HCT116 (cell line): ENCODE measurements at regions not wholly inside any gene's neighbourhood (a gene's known extent, or its start where the extent isn't known, plus 50 kb on each side); places are given as distances from the start of the nearest gene placed in this dataset.

Source experiments
- ATAC-seq: fragments of 200-7000 bp; cut with Tn5 transposase; 2 replicates; pipeline ENCODE4 v1.9.1; 2020; ENCODE audit warnings: mild to moderate bottlenecking, moderate library complexity
- BruUV-seq: library from RNA; stranded (reverse); fragments of 400-500 nt; replicated peaks from 2 replicates; lab custom pipeline; 2021; lab: Mats Ljungman, UMichigan
- CTCF ChIA-PET: fragments of 300-600 bp; sonication (Branson Sonifier 250); formaldehyde crosslinking; loops from one replicate; lab custom pipeline; 2021; ENCODE audit warnings: antibody characterized with exemption; lab: Charles Lee
- POLR2A ChIA-PET: fragments of 300-600, 350-600 bp; sonication (Branson Sonifier 250); formaldehyde crosslinking; loops from one replicate; lab custom pipeline; 2021; ENCODE audit warnings: antibody characterized with exemption; lab: Charles Lee
- RAD21 ChIA-PET, 2 experiments: fragments of 300-600 bp; sonication (Branson Sonifier 250); formaldehyde crosslinking; loops; one replicate each; lab custom pipeline; 2023; ENCODE audit warnings: low total read pairs in 2 of 2; ENCODE audit not compliant: uncharacterized antibody in 2 of 2, unreplicated experiment in 2 of 2, low non-redundant PET in 1 of 2; lab: Charles Lee
- DNase-seq: peaks from one replicate; pipeline ENCODE4 v3.0.0-alpha.2; 2010; ENCODE audit warnings: low read depth, low spot score
- H2AFZ ChIP-seq: fragments of 200-600 bp; shearing (Covaris generic), sonication (generic); 2 replicates; pipeline ENCODE4 v1.6.1; 2017; ENCODE audit warnings: low read depth, mixed run types, mixed read lengths, antibody characterized with exemption, low read length; ENCODE audit not compliant: poor library complexity, severe bottlenecking
- H3K27ac ChIP-seq: 2 replicates; pipeline ENCODE4 v1.5.1; 2012; ENCODE audit warnings: low read depth, low read length
- H3K27me3 ChIP-seq: fragments of 200-600 bp; sonication (generic); 2 replicates; pipeline ENCODE4 v1.6.1; 2016; ENCODE audit warnings: mixed run types, low read length, mixed read lengths; ENCODE audit not compliant: insufficient read depth
- H3K36me3 ChIP-seq, 2 experiments: fragments of 200-500 bp in 1 of 2; fragments of 200-600 bp in 1 of 2; sonication (Bioruptor generic) in 1 of 2; sonication (generic) in 1 of 2; 2 replicates each; pipeline versions ENCODE4 v1.5.1 to v1.6.1; 2014 to 2016; ENCODE audit warnings: low read length in 2 of 2, inconsistent platforms in 1 of 2, mixed read lengths in 1 of 2, mixed run types in 1 of 2; ENCODE audit not compliant: insufficient read depth in 2 of 2, control insufficient read depth in 1 of 2
- H3K4me1 ChIP-seq, 2 experiments: fragments of 200-600 bp in 1 of 2; sonication (generic) in 1 of 2; 2 replicates each; pipeline versions ENCODE4 v1.5.1 to v1.6.1; 2012 to 2017; ENCODE audit warnings: low read length in 2 of 2, inconsistent platforms in 1 of 2, mild to moderate bottlenecking in 1 of 2, mixed read lengths in 1 of 2, mixed run types in 1 of 2, moderate library complexity in 1 of 2; ENCODE audit not compliant: insufficient read depth in 2 of 2, control insufficient read depth in 1 of 2
- H3K4me2 ChIP-seq: fragments of 200-600 bp; sonication (generic); 2 replicates; pipeline ENCODE4 v1.6.1; 2017; ENCODE audit warnings: mixed run types, low read length, mixed read lengths
- H3K4me3 ChIP-seq, 2 experiments: fragments of 200-600 bp in 1 of 2; sonication (generic) in 1 of 2; replicated peaks in 1 of 2; 2 replicates each; pipeline ENCODE4 v1.5.1; 2011 to 2016; ENCODE audit warnings: low read length in 2 of 2, control low read depth in 1 of 2, low read depth in 1 of 2, mild to moderate bottlenecking in 1 of 2, mixed read lengths in 1 of 2, mixed run types in 1 of 2
- H3K79me2 ChIP-seq: fragments of 200-600 bp; sonication (generic); 2 replicates; pipeline ENCODE4 v1.6.1; 2017; ENCODE audit warnings: mild to moderate bottlenecking, mixed run types, low read length, moderate library complexity, mixed read lengths; ENCODE audit not compliant: insufficient read depth
- H3K9ac ChIP-seq: fragments of 200-600 bp; sonication (generic); 2 replicates; pipeline ENCODE4 v1.6.1; 2016; ENCODE audit warnings: low read length, mixed read lengths
- H3K9me2 ChIP-seq: fragments of 200-600 bp; sonication (generic), shearing (Covaris generic); 2 replicates; pipeline ENCODE4 v1.6.1; 2017; ENCODE audit warnings: mixed run types, mild to moderate bottlenecking, moderate library complexity; ENCODE audit not compliant: insufficient read depth
- H3K9me3 ChIP-seq, 2 experiments: fragments of 200-500 bp in 1 of 2; fragments of 200-600 bp in 1 of 2; sonication (Bioruptor generic) in 1 of 2; sonication (generic) in 1 of 2; 2 replicates each; pipeline ENCODE4 v1.6.1; 2014 to 2017; ENCODE audit warnings: low read length in 2 of 2, mixed read lengths in 2 of 2, inconsistent platforms in 1 of 2, low read depth in 1 of 2, mild to moderate bottlenecking in 1 of 2, mixed run types in 1 of 2, moderate library complexity in 1 of 2; ENCODE audit not compliant: control insufficient read depth in 1 of 2, insufficient read depth in 1 of 2
- H4K20me1 ChIP-seq: fragments of 200-600 bp; sonication (generic), shearing (Covaris generic); 2 replicates; pipeline ENCODE4 v1.6.1; 2017; ENCODE audit warnings: mixed run types, mild to moderate bottlenecking, moderate library complexity; ENCODE audit not compliant: insufficient read depth
- CBX3 ChIP-seq: IDR thresholded peaks from 2 replicates; pipeline ENCODE4 v1.6.1; 2012; ENCODE audit warnings: low read depth
- CEBPB ChIP-seq: IDR thresholded peaks from 2 replicates; pipeline ENCODE4 v1.6.1; 2012; ENCODE audit warnings: low read depth
- EGR1 ChIP-seq: IDR thresholded peaks from 2 replicates; pipeline ENCODE4 v1.6.1; 2012; ENCODE audit warnings: low read depth
- ELF1 ChIP-seq: IDR thresholded peaks from 2 replicates; pipeline ENCODE4 v1.6.1; 2012; ENCODE audit warnings: low read depth, borderline replicate concordance
- EZH2phosphoT487 ChIP-seq: fragments of 200-600 bp; IDR thresholded peaks from 2 replicates; pipeline ENCODE4 v1.6.1; 2018; ENCODE audit warnings: antibody characterized with exemption, borderline replicate concordance
- FOSL1 ChIP-seq: IDR thresholded peaks from 2 replicates; pipeline ENCODE4 v1.6.1; 2012; ENCODE audit warnings: low read depth
- POLR2A ChIP-seq: IDR thresholded peaks from 2 replicates; pipeline ENCODE4 v1.7.0; 2011; ENCODE audit warnings: borderline replicate concordance; ENCODE audit not compliant: insufficient read depth, insufficient read length; ENCODE audit errors: extremely low read depth
- RAD21 ChIP-seq: IDR thresholded peaks from 2 replicates; pipeline ENCODE4 v1.6.1; 2012; ENCODE audit warnings: low read depth, mild to moderate bottlenecking
- SIN3A ChIP-seq: IDR thresholded peaks from 2 replicates; pipeline ENCODE4 v1.6.1; 2012; ENCODE audit warnings: low read depth
- SP1 ChIP-seq: IDR thresholded peaks from 2 replicates; pipeline ENCODE4 v1.6.1; 2012; ENCODE audit warnings: low read depth
- SRF ChIP-seq: IDR thresholded peaks from 2 replicates; pipeline ENCODE4 v1.6.1; 2012; ENCODE audit warnings: low read depth
- TCF7L2 ChIP-seq: IDR thresholded peaks from 2 replicates; pipeline ENCODE4 v1.7.0; 2011; ENCODE audit warnings: borderline replicate concordance, inconsistent platforms; ENCODE audit not compliant: insufficient read depth, insufficient read length; ENCODE audit errors: extremely low read depth
- YY1 ChIP-seq: IDR thresholded peaks from 2 replicates; pipeline ENCODE4 v1.6.1; 2011; ENCODE audit warnings: low read length, low read depth, moderate library complexity, mild to moderate bottlenecking; ENCODE audit not compliant: insufficient replicate concordance; ENCODE audit errors: extremely low read depth
- ZNF274 ChIP-seq: fragments of 200-500 bp; sonication (Bioruptor generic); IDR thresholded peaks from 2 replicates; pipeline ENCODE4 v1.6.1; 2014; ENCODE audit warnings: mild to moderate bottlenecking, low read depth, low read length, inconsistent platforms
- intact Hi-C: fragments of 100-400 bp; cut with micrococcal nuclease; formaldehyde crosslinking; loops from 2 replicates; pipeline ENCODE4 v1.10.0; 2022
- TF ChIP-seq, protein P1 (sequence below): IDR thresholded peaks from 2 replicates; pipeline ENCODE4 v1.6.1; 2012; ENCODE audit warnings: low read depth
- TF ChIP-seq, protein P2 (sequence below), 3 experiments: fragments of 200-600 bp in 1 of 3; sonication (generic) in 1 of 3; IDR thresholded peaks in 2 of 3; conservative IDR thresholded peaks in 1 of 3; 2 replicates each; pipeline ENCODE4 v1.5.1; 2012 to 2017; ENCODE audit warnings: low read depth in 2 of 3, low read length in 2 of 3, antibody characterized with exemption in 1 of 3, borderline replicate concordance in 1 of 3, control low read depth in 1 of 3, mild to moderate bottlenecking in 1 of 3, mixed read lengths in 1 of 3, mixed run types in 1 of 3, moderate library complexity in 1 of 3; ENCODE audit not compliant: insufficient read depth in 1 of 3
- TF ChIP-seq, protein P3 (sequence below): IDR thresholded peaks from 2 replicates; pipeline ENCODE4 v1.6.1; 2011; ENCODE audit warnings: mild to moderate bottlenecking, low read length, moderate library complexity; ENCODE audit not compliant: insufficient replicate concordance; ENCODE audit errors: extremely low read depth

DNA sequence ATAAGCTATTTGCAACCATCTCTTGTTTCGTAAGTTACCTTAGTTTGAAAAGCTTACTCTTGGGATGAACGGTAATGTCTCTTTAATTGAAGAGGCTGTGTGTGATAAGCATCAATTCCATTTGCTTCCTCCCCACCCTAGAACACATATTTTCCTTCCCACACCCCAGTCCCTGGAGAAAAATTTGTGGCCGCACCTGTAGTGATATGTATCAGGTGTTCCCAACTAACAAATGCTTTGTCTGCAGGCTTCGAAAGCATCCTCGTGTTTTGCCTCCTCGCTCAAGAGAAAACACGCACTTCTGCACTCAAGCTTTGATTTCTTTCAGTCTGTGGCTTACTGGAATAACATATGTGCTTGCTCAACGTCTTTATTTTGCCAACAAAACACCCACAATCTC lies 143.8 kb upstream of the OTUD4 start:
- H4K20me1 ChIP-seq = no peaks in the 10 kb centered on the region; the same call in 1 of the 2 replicates
- no peak overlapping the region for H2AFZ ChIP-seq
- DNase-seq = no peak
- ChIA-PET POLR2A (no interaction called here), RAD21 (no interaction called here), CTCF (no interaction called here)
- H3K4me2 ChIP-seq = no peak overlapping the region
- H3K79me2 ChIP-seq = no peaks in the 10 kb centered on the region
- H3K27me3 ChIP-seq = no peaks in the 10 kb centered on the region
- BruUV-seq = no TSS peak
- H3K4me3 ChIP-seq = no peak overlapping the region
- no peak for ATAC-seq
- H3K4me1 ChIP-seq = peaks cover 0 to 11% of the 10 kb centered on the region in 2 experiments; a peak in 1 of 4 replicates
- no peaks in the 10 kb centered on the region for H3K9me3 ChIP-seq
- no peaks in the 10 kb centered on the region for H3K36me3 ChIP-seq
- H3K27ac ChIP-seq = no peak overlapping the region
- intact Hi-C loops = no loop called here
- TF ChIP-seq CEBPB (no peak), ELF1 (no peak), CBX3 (no peak), ZNF274 (no peak), FOSL1 (no peak), POLR2A (no peak), TCF7L2 (no peak), SP1 (no peak), EZH2phosphoT487 (no peak), SIN3A (no peak), SRF (no peak), RAD21 (no peak), YY1 (no peak), EGR1 (no peak)
- TF ChIP-seq, protein P1, sequence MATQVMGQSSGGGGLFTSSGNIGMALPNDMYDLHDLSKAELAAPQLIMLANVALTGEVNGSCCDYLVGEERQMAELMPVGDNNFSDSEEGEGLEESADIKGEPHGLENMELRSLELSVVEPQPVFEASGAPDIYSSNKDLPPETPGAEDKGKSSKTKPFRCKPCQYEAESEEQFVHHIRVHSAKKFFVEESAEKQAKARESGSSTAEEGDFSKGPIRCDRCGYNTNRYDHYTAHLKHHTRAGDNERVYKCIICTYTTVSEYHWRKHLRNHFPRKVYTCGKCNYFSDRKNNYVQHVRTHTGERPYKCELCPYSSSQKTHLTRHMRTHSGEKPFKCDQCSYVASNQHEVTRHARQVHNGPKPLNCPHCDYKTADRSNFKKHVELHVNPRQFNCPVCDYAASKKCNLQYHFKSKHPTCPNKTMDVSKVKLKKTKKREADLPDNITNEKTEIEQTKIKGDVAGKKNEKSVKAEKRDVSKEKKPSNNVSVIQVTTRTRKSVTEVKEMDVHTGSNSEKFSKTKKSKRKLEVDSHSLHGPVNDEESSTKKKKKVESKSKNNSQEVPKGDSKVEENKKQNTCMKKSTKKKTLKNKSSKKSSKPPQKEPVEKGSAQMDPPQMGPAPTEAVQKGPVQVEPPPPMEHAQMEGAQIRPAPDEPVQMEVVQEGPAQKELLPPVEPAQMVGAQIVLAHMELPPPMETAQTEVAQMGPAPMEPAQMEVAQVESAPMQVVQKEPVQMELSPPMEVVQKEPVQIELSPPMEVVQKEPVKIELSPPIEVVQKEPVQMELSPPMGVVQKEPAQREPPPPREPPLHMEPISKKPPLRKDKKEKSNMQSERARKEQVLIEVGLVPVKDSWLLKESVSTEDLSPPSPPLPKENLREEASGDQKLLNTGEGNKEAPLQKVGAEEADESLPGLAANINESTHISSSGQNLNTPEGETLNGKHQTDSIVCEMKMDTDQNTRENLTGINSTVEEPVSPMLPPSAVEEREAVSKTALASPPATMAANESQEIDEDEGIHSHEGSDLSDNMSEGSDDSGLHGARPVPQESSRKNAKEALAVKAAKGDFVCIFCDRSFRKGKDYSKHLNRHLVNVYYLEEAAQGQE = no peak
- TF ChIP-seq, protein P2, sequence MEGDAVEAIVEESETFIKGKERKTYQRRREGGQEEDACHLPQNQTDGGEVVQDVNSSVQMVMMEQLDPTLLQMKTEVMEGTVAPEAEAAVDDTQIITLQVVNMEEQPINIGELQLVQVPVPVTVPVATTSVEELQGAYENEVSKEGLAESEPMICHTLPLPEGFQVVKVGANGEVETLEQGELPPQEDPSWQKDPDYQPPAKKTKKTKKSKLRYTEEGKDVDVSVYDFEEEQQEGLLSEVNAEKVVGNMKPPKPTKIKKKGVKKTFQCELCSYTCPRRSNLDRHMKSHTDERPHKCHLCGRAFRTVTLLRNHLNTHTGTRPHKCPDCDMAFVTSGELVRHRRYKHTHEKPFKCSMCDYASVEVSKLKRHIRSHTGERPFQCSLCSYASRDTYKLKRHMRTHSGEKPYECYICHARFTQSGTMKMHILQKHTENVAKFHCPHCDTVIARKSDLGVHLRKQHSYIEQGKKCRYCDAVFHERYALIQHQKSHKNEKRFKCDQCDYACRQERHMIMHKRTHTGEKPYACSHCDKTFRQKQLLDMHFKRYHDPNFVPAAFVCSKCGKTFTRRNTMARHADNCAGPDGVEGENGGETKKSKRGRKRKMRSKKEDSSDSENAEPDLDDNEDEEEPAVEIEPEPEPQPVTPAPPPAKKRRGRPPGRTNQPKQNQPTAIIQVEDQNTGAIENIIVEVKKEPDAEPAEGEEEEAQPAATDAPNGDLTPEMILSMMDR (IDR thresholded peaks at IDR 0.05 in 2 of 3, conservative IDR thresholded peaks at IDR 0.05 in 1 of 3; ENCODE audit: borderline replicate concordance in 1 of 3, insufficient read depth in 1 of 3, low read depth in 2 of 3, low read length in 2 of 3) = no peak
- TF ChIP-seq, protein P3, sequence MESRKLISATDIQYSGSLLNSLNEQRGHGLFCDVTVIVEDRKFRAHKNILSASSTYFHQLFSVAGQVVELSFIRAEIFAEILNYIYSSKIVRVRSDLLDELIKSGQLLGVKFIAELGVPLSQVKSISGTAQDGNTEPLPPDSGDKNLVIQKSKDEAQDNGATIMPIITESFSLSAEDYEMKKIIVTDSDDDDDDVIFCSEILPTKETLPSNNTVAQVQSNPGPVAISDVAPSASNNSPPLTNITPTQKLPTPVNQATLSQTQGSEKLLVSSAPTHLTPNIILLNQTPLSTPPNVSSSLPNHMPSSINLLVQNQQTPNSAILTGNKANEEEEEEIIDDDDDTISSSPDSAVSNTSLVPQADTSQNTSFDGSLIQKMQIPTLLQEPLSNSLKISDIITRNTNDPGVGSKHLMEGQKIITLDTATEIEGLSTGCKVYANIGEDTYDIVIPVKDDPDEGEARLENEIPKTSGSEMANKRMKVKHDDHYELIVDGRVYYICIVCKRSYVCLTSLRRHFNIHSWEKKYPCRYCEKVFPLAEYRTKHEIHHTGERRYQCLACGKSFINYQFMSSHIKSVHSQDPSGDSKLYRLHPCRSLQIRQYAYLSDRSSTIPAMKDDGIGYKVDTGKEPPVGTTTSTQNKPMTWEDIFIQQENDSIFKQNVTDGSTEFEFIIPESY = no peak
- no peak overlapping the region for H3K9ac ChIP-seq
- no peaks in the 10 kb centered on the region for H3K9me2 ChIP-seq
